Hepatocyte (in vitro differentiated cells): ENCODE measurements at regions not wholly inside any gene's neighbourhood (a gene's known extent, or its start where the extent isn't known, plus 50 kb on each side); places are given as distances from the start of the nearest gene placed in this dataset. TPM values are rescaled to one million over a fixed set of nuclear protein-coding genes. Genes with fewer than 3 reads are reported as not detected.

Experiments
- DNase-seq: peaks from one replicate; pipeline ENCODE4 v3.0.0-alpha.2; 2016; ENCODE audit warnings: low spot score
- H2AFZ ChIP-seq: fragments of 200-600 bp; sonication (generic); 2 replicates; pipeline ENCODE4 v1.6.0; 2016; ENCODE audit warnings: antibody characterized with exemption, mild to moderate bottlenecking
- H3K27ac ChIP-seq: fragments of 200-600 bp; sonication (generic); 2 replicates; pipeline ENCODE4 v1.5.1; 2016; ENCODE audit warnings: mild to moderate bottlenecking
- H3K27me3 ChIP-seq: fragments of 200-600 bp; sonication (generic); 2 replicates; pipeline ENCODE4 v1.6.1; 2016
- H3K36me3 ChIP-seq: fragments of 200-600 bp; sonication (generic); replicated peaks from 2 replicates; pipeline ENCODE4 v1.5.1; 2016; ENCODE audit warnings: low read depth; ENCODE audit not compliant: insufficient read depth
- H3K4me1 ChIP-seq: fragments of 200-600 bp; sonication (generic); 2 replicates; pipeline ENCODE4 v1.5.1; 2016; ENCODE audit warnings: mild to moderate bottlenecking, moderate library complexity; ENCODE audit not compliant: insufficient read depth
- H3K4me2 ChIP-seq: fragments of 200-600 bp; sonication (generic); 2 replicates; pipeline ENCODE4 v1.6.0; 2016
- H3K4me3 ChIP-seq: fragments of 200-600 bp; sonication (generic); 2 replicates; pipeline ENCODE4 v1.5.1; 2016; ENCODE audit warnings: mild to moderate bottlenecking
- H3K79me2 ChIP-seq: fragments of 200-600 bp; sonication (generic); 2 replicates; pipeline ENCODE4 v1.6.0; 2017; ENCODE audit warnings: mild to moderate bottlenecking
- H3K9me2 ChIP-seq: fragments of 200-600 bp; sonication (generic); replicated peaks from 2 replicates; pipeline ENCODE4 v1.6.0; 2017; ENCODE audit warnings: mild to moderate bottlenecking; ENCODE audit not compliant: insufficient read depth
- H3K9me3 ChIP-seq: fragments of 200-600 bp; sonication (generic); 2 replicates; pipeline ENCODE4 v1.5.1; 2016; ENCODE audit warnings: low read depth, mild to moderate bottlenecking
- H4K20me1 ChIP-seq: fragments of 200-600 bp; sonication (generic); 2 replicates; pipeline ENCODE4 v1.6.0; 2016; ENCODE audit warnings: mild to moderate bottlenecking; ENCODE audit not compliant: insufficient read depth, poor library complexity, severe bottlenecking
- CTCF ChIP-seq: fragments of 200-600 bp; sonication (generic); IDR thresholded peaks from 2 replicates; pipeline ENCODE4 v1.5.1; 2016; ENCODE audit warnings: antibody characterized with exemption, mild to moderate bottlenecking; ENCODE audit not compliant: poor library complexity
- EZH2 ChIP-seq: fragments of 200-600 bp; sonication (generic); IDR thresholded peaks from 2 replicates; pipeline ENCODE4 v1.6.1; 2016; ENCODE audit warnings: antibody characterized with exemption, mild to moderate bottlenecking, borderline replicate concordance
- EZH2phosphoT487 ChIP-seq: fragments of 200-600 bp; sonication (generic); IDR thresholded peaks from one replicate; pipeline ENCODE4 v1.6.1; 2018; ENCODE audit warnings: antibody characterized with exemption, mild to moderate bottlenecking, low read depth, moderate library complexity; ENCODE audit not compliant: unreplicated experiment, severe bottlenecking
- WGBS: methylation state at CpG from one replicate; pipeline ENCODE4 v1.1.6; 2016; ENCODE audit warnings: low lambda C conversion rate; ENCODE audit errors: missing lambda C conversion rate; 5-methylcytosine and 5-hydroxymethylcytosine counted together
- small RNA-seq: library from RNA; depleted of rRNA; stranded (forward); fragments of <200 nt; gene quantifications from one replicate; pipeline ENCODE3, GENCODE V24; 2014

- TF ChIP-seq EZH2phosphoT487 (no peak), CTCF (no peak), EZH2 (no peak)
- Histone ChIP-seq H3K36me3 (no peaks in the 10 kb centered on the region), H2AFZ (no peak overlapping the region), H4K20me1 (no peaks in the 10 kb centered on the region), H3K9me2 (no peaks in the 10 kb centered on the region), H3K4me1 (no peaks in the 10 kb centered on the region), H3K4me3 (no peak overlapping the region), H3K27me3 (no peaks in the 10 kb centered on the region), H3K9me3 (no peaks in the 10 kb centered on the region), H3K79me2 (no peaks in the 10 kb centered on the region), H3K4me2 (no peak overlapping the region), H3K27ac (no peak overlapping the region)
- no peak for DNase-seq
- WGBS, result 81% methylated on average over 5 of the region's 5 CpGs
These were observed 55.5 kb upstream of the DMRT1 start for GRCh38 chr9:785997-786396.

DNA sequence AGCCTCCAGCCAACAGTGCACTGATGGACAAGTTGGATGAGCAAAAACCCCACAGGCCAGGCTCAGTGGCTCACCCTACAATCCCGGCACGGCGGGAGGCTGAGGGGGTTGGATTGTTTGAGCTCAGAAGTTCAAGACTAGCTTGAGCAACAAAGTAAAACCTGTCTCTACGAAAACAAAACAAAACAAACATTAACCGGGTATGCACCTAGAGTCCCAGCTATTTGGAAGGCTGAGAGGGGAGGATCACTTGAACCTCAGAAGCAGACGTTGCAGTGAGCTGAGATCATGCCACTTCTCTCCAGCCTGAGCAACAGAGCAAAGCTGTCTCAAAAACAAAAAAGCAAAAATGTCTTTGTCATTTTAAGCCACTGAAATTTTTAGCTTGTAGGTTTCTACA lies 55.1 kb upstream of the DMRT1 start:
- Histone ChIP-seq H3K4me2 (no peak overlapping the region), H3K27ac (no peak overlapping the region), H3K9me2 (no peaks in the 10 kb centered on the region), H3K4me1 (no peaks in the 10 kb centered on the region), H3K27me3 (no peaks in the 10 kb centered on the region), H3K4me3 (no peak overlapping the region), H4K20me1 (no peaks in the 10 kb centered on the region), H3K36me3 (no peaks in the 10 kb centered on the region), H3K79me2 (no peaks in the 10 kb centered on the region), H2AFZ (no peak overlapping the region), H3K9me3 (no peaks in the 10 kb centered on the region)
- no peak for DNase-seq
- TF ChIP-seq CTCF, result no peak
- no peak for TF ChIP-seq EZH2phosphoT487
- TF ChIP-seq EZH2, result no peak
- WGBS, result 52% methylated on average over 6 of the region's 6 CpGs

- no peak for DNase-seq
These were observed 52.7 kb upstream of the DMRT1 start for GRCh38 chr9:788777-789176.

More at GRCh38 chr9:788777-789176, 52.7 kb upstream of the DMRT1 start:
- no peaks in the 10 kb centered on the region for H3K9me2 ChIP-seq
- no peaks in the 10 kb centered on the region for H3K4me1 ChIP-seq
- H3K4me2 ChIP-seq, result no peak overlapping the region
- H2AFZ ChIP-seq, result no peak overlapping the region
- no peaks in the 10 kb centered on the region for H3K36me3 ChIP-seq
- TF ChIP-seq EZH2, result no peak
- TF ChIP-seq CTCF, result no peak
- TF ChIP-seq EZH2phosphoT487, result no peak
- no peaks in the 10 kb centered on the region for H3K79me2 ChIP-seq
- H3K27ac ChIP-seq, result no peak overlapping the region
- H4K20me1 ChIP-seq, result no peaks in the 10 kb centered on the region
- no peaks in the 10 kb centered on the region for H3K27me3 ChIP-seq
- H3K9me3 ChIP-seq, result no peaks in the 10 kb centered on the region
- 97% methylated on average over 6 of the region's 6 CpGs for WGBS
- H3K4me3 ChIP-seq, result no peak overlapping the region

Small RNA genes lying in the stretch of these regions (small RNA-seq; reads per million reads assigned to genes)
- gene AL392089.1, result not detected
- gene RNU6-1327P, result not detected
